SKM-1 (cell line): ENCODE measurements at regions not wholly inside any gene's neighbourhood (a gene's known extent, or its start where the extent isn't known, plus 50 kb on each side); places are given as distances from the start of the nearest gene placed in this dataset.
"Not testable (repeated sequence)": the region's sequence is repeated elsewhere in the genome, so short reads cannot be mapped to it uniquely, and the experiment has no call there.

Experiments used
- DNase-seq: peaks from one replicate; lab custom pipeline; 2025; ENCODE audit not compliant: unreplicated experiment; lab: John Stamatoyannopoulos, UW

DNA sequence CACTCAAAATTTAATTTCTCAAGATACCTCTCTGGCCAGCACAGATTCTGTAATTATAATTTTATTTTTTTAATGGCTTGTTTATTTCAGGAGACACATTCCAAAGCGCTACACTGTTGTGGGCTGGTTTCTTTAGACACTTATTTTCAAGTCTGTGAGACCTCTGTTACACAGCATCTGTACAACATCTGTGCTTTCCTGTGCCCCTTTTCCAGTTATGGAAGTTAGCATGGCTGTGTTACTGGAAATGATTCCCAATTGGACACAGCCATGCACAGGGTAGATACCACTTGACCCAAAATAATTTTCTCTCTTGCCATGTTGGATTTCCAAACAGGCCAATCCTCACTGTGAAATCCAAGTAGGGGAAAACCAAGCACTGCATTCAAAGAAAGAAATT, 172.3 kb upstream of the ADCY1 start:
- DNase-seq, result no peak

DNA sequence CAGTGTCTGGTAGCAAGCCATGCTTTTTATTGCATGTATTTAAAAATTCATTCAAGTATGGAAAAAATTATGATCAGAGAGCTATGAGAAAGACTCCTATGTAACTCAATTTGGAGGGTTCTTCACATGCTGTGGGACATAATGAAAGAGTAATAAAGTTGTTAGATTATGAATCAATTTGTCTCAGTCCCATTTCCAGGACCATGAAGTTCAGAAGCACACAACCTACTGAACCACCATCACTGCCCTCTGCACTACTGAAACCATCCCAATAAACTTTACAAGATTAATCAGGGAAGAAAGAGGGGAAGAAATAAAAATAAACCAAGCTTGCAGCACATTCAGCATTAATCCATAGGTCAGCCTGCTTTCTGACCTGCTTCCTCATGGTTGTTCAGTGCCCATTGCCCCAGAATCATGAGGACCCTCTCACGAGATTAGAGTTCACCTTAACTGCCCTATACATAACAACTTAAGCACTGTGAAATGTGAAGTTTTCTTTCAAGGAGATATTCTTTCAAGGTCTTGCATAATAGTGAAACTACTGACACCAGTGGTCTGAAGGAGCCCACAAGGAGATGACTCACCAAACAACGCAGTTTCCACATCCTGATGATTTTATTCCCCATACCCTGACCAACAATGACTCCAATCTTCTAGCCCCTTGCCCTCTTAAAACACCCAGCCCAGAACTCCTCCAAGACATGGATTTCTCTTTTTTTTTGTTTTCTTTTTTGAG, 171.5 kb upstream of the ADCY1 start:
- peak; percentile 67 for DNase-seq

DNA sequence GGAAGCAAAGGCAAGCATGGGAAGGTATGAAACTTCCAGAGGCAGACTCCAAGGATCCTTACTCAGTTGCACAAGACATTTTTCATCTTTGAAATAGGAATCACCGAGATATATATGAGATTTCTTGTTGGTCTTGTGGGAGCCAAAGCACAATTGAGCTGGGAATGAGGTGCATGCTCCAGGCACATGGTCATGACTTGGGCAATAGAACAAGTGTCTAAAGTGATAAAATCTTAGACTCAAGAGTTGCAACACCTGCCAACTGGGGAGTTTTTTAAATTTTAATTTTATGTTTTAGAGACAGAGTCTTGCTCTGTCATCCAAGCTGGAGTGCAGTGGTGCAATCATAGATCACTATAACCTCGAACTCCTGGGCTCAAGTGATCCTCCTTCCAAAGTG, 169.5 kb upstream of the ADCY1 start:
- DNase-seq, result no peak

DNA sequence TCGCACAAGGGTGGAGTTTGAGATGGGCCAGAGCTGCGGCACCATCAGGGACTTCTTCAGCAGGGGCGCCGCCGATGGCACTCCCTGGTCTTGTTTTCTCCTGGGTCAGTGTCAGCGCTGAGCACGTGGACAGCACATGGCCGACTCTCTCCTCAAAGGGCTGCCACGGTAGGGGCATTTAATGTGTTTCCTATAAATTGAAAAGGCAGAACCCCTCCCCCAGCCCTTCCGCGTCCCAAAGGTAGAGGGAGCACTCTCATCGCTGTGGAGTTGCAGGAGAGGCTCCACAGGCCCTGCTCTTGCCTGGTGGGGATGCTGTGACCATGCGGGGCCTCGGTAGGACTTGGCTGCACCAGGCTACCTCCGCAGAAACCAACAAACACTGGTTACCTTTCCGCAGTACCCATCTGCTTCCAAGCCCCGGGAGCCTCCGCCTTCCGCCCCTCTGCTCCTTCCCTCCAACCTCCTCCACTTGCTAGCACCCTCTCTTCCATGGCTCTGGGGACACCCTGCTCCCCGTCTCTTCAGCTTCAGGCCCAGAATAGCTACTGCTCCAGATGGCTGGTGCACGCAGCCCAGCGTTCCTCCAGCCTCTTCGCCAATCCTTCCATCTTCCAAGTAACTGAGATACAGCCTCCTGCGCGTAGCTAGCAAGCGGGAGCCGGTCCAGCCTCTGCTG, 166.3 kb upstream of the ADCY1 start:
- no peak for DNase-seq

GRCh38 chr7:45408409-45408737, 165.8 kb upstream of the ADCY1 start:
- DNase-seq, result no peak

DNA sequence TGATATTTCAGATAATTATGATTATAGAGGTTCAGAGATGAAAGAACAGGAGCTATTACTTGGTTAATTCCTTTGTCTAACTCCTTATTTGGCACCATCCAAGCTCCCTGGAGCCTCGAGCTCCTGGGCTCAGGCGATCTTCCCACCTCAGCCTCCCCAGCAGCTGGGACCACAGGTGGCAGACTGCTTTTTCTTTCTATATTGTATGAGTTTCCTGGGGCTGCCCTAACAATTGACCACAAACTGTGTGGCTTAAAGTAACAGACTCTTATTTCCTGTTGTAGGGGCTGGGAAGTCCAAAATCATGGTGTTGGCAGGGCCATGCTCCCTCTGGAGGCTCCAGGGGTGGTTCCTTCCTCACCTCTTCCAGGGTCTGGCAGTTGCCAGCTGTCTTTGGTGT, 163.3 kb upstream of the ADCY1 start:
- DNase-seq, result no peak

GRCh38 chr7:45413419-45413818, 160.7 kb upstream of the ADCY1 start:
- DNase-seq, result no peak

DNA sequence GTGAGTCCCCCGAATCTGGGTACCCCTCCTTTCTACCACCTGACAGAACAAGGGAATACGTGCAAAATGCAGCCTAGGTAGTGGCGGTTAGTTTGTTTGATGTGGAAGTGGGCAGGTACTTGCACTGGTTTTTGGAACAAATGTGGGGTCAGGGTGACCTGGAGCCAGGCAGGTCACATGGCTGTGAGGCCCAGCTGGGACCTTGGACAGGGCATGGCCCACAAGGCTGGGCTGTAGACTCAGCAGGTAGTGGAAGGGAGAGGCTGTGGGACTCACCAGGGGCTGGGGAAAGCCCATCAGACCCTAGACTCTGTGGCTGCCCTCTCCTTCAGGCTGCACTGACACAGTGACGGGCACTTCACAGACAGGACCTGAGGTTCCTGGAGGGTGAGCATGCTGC, 159.9 kb upstream of the ADCY1 start:
- DNase-seq, result no peak

- DNase-seq, result no peak
Measured at GRCh38 chr7:45415265-45415664, 158.9 kb upstream of the ADCY1 start.

GRCh38 chr7:45416846-45417245, 157.3 kb upstream of the ADCY1 start:
- DNase-seq, result no peak

GRCh38 chr7:45417268-45417667, 156.9 kb upstream of the ADCY1 start:
- DNase-seq, result no peak

GRCh38 chr7:45417735-45418134, 156.4 kb upstream of the ADCY1 start:
- no peak for DNase-seq

- DNase-seq, result no peak
Measured at GRCh38 chr7:45420843-45421495, 153.2 kb upstream of the ADCY1 start.

GRCh38 chr7:45421806-45422205, 152.4 kb upstream of the ADCY1 start:
- no peak for DNase-seq

DNA sequence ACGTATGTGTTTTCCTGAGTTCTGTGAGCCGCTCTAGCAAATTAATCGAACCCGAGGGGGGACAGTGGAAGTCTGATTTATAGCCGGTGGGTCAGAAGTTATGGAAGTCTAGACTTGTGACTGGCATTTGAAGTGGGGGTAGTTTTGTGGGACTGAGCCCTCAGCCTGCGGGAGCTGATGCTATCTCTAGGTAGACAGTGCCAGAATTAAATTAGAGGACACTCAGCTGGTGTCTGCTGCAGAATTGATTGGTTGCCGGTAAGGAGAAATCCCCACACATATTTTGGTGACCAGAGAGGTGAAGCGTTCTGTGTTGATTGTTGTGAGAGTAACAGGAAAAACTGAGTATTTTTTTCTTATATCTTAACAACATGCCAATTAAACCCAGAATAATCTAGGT, 143.8 kb upstream of the ADCY1 start:
- no peak for DNase-seq

DNA sequence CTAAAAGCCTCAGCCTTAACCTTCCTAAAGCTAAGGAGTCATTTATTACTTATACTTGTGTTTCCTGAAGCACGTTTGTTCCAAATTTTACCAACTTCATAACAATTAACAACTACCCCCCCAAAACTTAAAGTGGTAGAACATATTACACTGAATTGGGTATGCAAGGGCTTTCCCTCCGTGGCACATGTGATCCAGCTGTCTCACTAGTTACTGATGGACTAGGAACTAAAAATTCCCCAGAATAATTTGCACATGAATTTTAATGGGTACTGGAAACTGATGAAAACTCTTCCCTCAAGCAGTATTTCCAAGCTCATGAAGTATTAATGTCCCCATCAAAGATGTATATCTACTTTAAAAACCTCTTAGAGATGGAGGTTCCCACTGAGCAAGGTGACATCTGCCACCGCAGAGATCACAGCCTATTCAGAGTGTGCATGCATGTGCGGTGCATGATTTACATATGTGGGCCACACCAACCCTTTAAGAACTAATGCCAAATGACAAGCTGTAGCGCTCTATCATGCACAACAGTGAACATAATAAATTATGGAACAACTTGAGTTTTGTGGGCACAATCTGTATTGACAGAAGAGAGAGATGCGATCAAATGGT, 139.9 kb upstream of the ADCY1 start:
- no peak for DNase-seq

DNA sequence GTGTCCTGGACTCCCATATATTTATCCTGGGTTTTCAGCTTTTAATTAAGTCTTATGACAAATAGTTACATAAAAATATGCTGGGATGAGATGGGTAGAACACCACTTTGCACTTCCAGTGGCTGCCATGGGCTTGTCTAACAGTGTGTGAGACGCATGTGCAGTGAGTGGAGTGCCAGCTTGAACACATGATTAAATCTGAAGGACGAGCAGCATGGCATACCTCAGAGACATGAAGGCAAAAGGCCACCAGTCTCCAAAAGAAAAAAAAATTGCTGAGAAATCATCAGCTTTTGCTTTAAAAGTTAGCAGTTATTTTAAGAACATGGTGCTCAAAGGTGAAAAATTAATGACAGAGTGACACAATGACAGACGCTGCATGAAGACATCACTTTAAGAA, 139.0 kb upstream of the ADCY1 start:
- no peak for DNase-seq

DNA sequence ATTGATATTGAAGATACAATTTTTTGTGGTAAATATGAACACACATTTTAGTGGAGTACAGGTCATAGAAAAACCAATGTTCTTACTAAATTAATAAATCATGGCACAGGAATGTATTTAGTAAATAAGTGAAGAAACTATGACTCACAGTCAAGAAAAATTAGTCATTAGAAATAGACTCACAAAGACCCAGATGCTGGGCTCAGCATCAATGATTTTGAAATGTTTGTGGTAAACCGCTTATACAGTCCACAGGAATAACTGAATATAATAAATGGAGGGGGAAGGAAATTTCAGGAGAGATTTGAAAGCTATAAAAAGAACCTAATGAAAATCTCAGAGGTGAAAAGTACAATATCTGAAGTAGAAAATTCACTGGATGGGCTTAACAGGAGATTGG, 138.3 kb upstream of the ADCY1 start:
- DNase-seq, result no peak

GRCh38 chr7:45440776-45441175, 133.4 kb upstream of the ADCY1 start:
- DNase-seq, result not testable (repeated sequence)

- DNase-seq, result no peak
Measured at GRCh38 chr7:45443263-45443662, 130.9 kb upstream of the ADCY1 start.

GRCh38 chr7:45446195-45446944, 127.8 kb upstream of the ADCY1 start:
- no peak for DNase-seq
